Activated T-cell treated with anti-CD3 and anti-CD28 coated beads, Interleukin-2, amount 50 U/mL, for 24 hours (primary cell): ENCODE measurements at regions not wholly inside any gene's neighbourhood (a gene's known extent, or its start where the extent isn't known, plus 50 kb on each side); places are given as distances from the start of the nearest gene placed in this dataset.

Source experiments
- DNase-seq: peaks from one replicate; pipeline ENCODE4 v3.0.0-alpha.2; 2020
- H3K27ac Mint-ChIP-seq: 2 replicates; pipeline ENCODE4 v1.8.0; 2020; ENCODE audit warnings: mild to moderate bottlenecking, mixed read lengths
- H3K27me3 Mint-ChIP-seq: 2 replicates; pipeline ENCODE4 v1.8.0; 2020; ENCODE audit warnings: mixed read lengths
- H3K36me3 Mint-ChIP-seq: 2 replicates; pipeline ENCODE4 v1.8.0; 2020; ENCODE audit warnings: low read depth, mixed read lengths
- H3K4me1 Mint-ChIP-seq: 2 replicates; pipeline ENCODE4 v1.8.0; 2020; ENCODE audit warnings: low read depth, mixed read lengths
- H3K4me3 Mint-ChIP-seq: 2 replicates; pipeline ENCODE4 v1.8.0; 2020; ENCODE audit warnings: mild to moderate bottlenecking, moderate library complexity, mixed read lengths
- H3K9me3 Mint-ChIP-seq: 2 replicates; pipeline ENCODE4 v1.8.0; 2020; ENCODE audit warnings: mixed read lengths

DNA sequence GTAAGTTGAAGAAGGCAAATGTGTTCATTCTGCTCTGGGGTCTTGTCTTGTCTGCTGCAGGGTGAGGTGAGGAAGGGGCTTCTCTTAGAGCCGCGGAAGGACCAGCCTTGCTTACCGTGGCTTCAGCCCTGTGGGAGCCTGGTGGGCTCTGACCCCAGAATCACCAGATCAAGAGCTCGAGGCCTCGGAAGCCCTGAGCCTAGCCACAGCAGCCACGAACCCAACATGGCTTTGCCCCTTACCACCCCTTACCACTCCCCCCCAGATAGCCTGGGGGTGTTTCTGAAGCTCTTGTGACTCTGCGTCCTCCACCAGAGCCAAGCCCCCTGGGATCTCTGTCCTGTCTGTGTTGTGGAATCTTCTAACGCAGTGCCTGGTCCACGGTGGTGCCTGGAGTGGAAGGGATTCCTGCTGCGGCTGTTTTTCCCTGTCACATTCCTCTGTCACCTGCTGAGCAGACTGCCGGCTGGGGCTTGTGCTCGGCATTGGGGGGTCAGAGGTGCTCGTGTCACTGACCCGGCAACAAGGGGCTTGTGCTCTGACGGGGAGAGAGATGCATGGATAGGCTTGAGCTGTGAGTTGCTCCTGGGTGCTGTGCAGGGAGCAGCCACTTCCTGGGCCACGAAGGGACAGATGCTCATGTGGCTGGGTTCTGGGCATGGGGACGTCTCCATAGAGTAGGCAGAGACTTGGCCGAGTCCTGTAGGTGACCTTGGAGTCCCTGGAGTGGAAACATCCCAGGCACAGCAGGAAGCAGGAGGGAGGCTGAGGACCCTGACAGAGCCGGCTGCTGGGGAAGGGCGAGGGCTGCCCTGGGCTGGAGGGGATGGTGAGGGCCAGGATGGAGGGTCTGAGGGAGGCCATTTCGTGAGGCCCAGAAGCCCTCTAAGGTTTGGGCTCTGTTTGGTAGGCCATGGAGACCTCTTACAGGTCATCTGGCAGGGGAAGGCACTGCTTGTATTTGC, 316.0 kb downstream of the QKI start:
- no peak overlapping the region for H3K27ac Mint-ChIP-seq

GRCh38 chr6:163729127-163729872, 314.8 kb downstream of the QKI start:
- no peak for DNase-seq
- H3K4me1 Mint-ChIP-seq, result no peaks in the 10 kb centered on the region

More for the DNA sequence above, 316.0 kb downstream of the QKI start:
- Mint-ChIP-seq H3K36me3 (no peaks in the 10 kb centered on the region), H3K9me3 (no peaks in the 10 kb centered on the region), H3K27me3 (no peaks in the 10 kb centered on the region), H3K4me3 (no peak overlapping the region), H3K4me1 (no peaks in the 10 kb centered on the region)
- no peak for DNase-seq

GRCh38 chr6:163728442-163729126, 314.1 kb downstream of the QKI start:
- Mint-ChIP-seq H3K4me3 (no peak overlapping the region), H3K27me3 (no peaks in the 10 kb centered on the region), H3K4me1 (no peaks in the 10 kb centered on the region), H3K27ac (no peak overlapping the region), H3K36me3 (no peaks in the 10 kb centered on the region), H3K9me3 (no peaks in the 10 kb centered on the region)
- DNase-seq, result no peak

More at GRCh38 chr6:163729127-163729872, 314.8 kb downstream of the QKI start:
- Mint-ChIP-seq H3K9me3 (no peaks in the 10 kb centered on the region), H3K4me3 (no peak overlapping the region), H3K36me3 (no peaks in the 10 kb centered on the region), H3K27ac (no peak overlapping the region), H3K27me3 (no peaks in the 10 kb centered on the region)

DNA sequence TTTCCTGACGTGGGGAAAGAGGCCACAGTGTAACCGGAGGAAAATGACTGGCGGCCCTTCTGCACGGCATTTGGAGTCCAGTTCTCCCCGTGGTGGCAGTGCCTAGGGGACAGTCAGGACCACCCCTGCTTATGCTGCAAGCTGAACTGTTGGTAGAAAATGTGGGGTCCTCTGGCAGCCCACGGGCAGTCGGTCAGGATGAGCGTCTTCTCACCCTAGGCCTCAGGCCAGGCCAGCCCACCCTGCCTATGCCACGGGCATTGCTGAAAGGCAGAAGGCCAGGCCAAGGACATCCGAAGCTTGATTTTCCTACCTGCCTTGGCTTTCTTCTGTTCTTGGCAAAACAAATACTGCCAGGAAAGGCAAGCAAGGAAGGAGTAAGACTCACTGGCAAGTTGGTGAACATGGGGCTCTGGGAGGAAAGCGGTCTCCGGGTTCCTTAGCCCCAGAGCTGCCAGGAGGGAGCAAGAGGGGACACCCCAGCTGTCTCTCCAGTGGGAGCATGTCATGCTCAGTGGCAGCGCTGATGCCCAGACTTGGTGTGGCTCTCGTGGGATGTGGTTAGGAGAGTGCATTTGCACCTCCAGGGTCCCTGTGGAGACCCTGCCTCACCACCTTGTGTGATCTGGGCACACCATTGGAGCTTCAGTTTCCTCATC, 311.6 kb downstream of the QKI start:
- no peaks in the 10 kb centered on the region for H3K27me3 Mint-ChIP-seq
- no peaks in the 10 kb centered on the region for H3K4me1 Mint-ChIP-seq
- no peaks in the 10 kb centered on the region for H3K36me3 Mint-ChIP-seq
- no peak overlapping the region for H3K4me3 Mint-ChIP-seq
- DNase-seq, result no peak
- no peak overlapping the region for H3K27ac Mint-ChIP-seq
- H3K9me3 Mint-ChIP-seq, result no peaks in the 10 kb centered on the region

GRCh38 chr6:163725008-163725941, 310.8 kb downstream of the QKI start:
- H3K27ac Mint-ChIP-seq, result no peak overlapping the region
- DNase-seq, result no peak

DNA sequence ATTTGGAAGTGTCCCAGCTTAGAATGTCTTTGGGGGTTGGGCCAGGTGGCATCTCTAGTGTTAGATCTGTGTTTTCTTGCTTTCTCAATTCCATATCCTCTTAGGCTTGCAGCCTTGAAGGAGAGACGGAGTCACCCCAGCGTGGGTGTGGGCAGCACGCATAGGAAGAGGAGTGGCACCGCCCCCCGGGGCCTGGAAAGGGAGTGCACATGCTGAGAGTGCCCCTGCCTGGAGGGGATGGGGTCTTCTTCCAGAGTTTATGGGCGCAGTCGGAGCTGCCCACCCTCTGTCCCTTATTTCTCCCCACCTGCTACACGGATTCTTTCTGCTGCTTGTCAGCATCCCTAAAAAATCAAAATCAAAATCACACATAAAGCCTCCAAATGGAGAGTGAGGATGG, 309.7 kb downstream of the QKI start:
- no peaks in the 10 kb centered on the region for H3K36me3 Mint-ChIP-seq
- H3K4me1 Mint-ChIP-seq, result no peaks in the 10 kb centered on the region
- no peak overlapping the region for H3K27ac Mint-ChIP-seq
- DNase-seq, result no peak
- H3K27me3 Mint-ChIP-seq, result no peaks in the 10 kb centered on the region
- no peak overlapping the region for H3K4me3 Mint-ChIP-seq
- H3K9me3 Mint-ChIP-seq, result no peaks in the 10 kb centered on the region

More at GRCh38 chr6:163725008-163725941, 310.8 kb downstream of the QKI start:
- no peaks in the 10 kb centered on the region for H3K36me3 Mint-ChIP-seq
- no peaks in the 10 kb centered on the region for H3K27me3 Mint-ChIP-seq
- no peaks in the 10 kb centered on the region for H3K4me1 Mint-ChIP-seq
- no peaks in the 10 kb centered on the region for H3K9me3 Mint-ChIP-seq
- no peak overlapping the region for H3K4me3 Mint-ChIP-seq

GRCh38 chr6:163723759-163724158, 309.2 kb downstream of the QKI start:
- Mint-ChIP-seq H3K9me3 (no peaks in the 10 kb centered on the region), H3K27ac (no peak overlapping the region), H3K4me1 (no peaks in the 10 kb centered on the region), H3K36me3 (no peaks in the 10 kb centered on the region), H3K27me3 (no peaks in the 10 kb centered on the region), H3K4me3 (no peak overlapping the region)
- DNase-seq, result no peak

DNA sequence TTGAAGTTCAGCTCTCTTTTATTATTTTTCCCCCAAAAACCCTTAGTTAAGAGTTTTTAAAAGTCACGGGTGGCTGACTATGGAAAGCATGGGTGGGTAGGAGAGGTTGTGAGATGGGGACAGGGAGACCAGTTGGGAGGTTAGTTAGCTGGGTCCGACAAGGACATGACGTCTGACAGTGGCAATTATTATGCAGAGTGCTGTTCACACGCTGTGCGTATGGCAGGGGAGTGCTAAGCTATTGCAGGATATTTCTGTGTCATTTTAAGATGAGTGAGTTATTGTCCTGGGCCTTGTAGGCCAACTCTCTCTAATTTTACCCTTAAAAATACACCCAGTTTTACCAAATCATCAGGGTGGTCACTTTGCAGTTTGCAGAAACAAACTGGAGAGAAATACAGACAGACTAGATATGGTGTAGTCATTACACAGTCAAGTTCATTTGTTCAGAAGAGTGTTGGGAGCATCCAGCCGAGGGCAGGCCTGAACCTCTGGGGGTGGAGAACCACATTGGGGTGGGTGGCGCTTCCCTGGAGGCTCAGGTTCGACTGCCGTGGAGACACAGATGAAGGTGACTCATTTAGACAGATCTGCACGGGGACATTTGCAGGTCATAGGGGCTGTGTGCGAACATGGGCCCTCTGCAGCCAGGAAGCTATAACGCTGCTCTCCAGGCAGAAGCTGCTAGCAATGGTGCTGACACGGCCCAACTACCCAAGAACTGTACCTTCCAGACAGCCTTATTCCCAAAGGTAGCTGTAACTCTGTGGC, 307.6 kb downstream of the QKI start:
- no peak overlapping the region for H3K27ac Mint-ChIP-seq
- no peak for DNase-seq
- no peaks in the 10 kb centered on the region for H3K4me1 Mint-ChIP-seq
- H3K4me3 Mint-ChIP-seq, result no peak overlapping the region
- no peaks in the 10 kb centered on the region for H3K27me3 Mint-ChIP-seq
- H3K36me3 Mint-ChIP-seq, result no peaks in the 10 kb centered on the region
- H3K9me3 Mint-ChIP-seq, result no peaks in the 10 kb centered on the region

GRCh38 chr6:163721435-163721834, 306.9 kb downstream of the QKI start:
- Mint-ChIP-seq H3K4me3 (no peak overlapping the region), H3K27ac (no peak overlapping the region), H3K36me3 (no peaks in the 10 kb centered on the region), H3K9me3 (no peaks in the 10 kb centered on the region), H3K4me1 (no peaks in the 10 kb centered on the region), H3K27me3 (no peaks in the 10 kb centered on the region)
- DNase-seq, result no peak

DNA sequence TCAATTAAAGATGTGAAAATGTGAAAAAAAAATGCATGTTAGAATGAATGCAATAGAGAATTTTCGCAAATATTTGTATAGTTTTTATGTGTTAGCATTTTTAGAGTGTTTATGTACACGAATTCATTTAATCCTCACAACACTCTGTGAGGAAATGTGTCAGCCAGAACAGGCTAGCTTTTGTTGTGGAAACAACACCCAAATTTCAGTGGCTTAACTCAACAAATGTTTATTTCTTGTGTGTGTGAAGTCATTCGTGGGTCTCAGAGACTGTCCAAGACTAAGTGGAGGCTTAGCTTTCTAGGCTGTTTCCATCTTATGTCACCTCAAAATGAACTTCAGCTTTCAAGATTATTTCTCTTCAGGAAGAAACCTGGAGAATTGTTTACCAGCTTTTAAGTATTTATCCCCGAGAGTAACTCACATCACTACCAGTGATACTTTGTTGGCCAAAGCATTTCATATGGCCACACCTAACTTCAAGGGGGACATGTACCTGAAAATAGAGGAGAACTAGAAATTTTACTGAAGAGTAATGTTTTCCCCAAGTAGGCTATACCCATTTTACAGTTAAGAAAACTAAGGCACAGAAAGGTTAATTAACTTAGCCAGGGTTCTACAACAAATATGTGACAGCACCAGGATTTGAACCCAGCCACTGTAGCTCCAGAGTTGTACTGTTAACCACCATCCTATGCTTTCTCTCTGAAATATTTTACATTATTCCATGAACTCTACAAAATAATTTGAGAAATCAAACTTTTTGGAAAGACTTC, 306.1 kb downstream of the QKI start:
- H3K4me3 Mint-ChIP-seq, result no peak overlapping the region
- no peak for DNase-seq
- H3K9me3 Mint-ChIP-seq, result no peaks in the 10 kb centered on the region
- no peak overlapping the region for H3K27ac Mint-ChIP-seq
- H3K27me3 Mint-ChIP-seq, result no peaks in the 10 kb centered on the region
- no peaks in the 10 kb centered on the region for H3K36me3 Mint-ChIP-seq
- no peaks in the 10 kb centered on the region for H3K4me1 Mint-ChIP-seq

DNA sequence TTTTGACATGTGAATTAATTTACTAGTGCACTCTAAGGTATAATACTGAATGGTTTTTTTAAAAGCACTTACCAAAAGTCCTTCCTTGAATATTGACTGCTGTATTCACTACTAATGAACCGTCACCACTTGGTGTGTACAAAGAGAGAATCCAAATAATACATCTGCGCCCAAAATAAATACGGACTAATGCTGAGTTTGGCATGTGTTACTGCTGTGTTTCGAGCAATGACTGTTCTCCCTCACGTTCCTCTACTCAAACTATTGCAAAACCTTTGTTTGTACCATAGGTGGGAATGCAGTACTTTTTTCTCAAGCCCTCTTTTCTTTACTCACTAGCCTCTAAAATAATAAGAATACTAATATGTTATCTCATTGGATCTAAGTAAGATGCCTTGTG, 305.5 kb downstream of the QKI start:
- H3K9me3 Mint-ChIP-seq, result no peaks in the 10 kb centered on the region
- no peaks in the 10 kb centered on the region for H3K4me1 Mint-ChIP-seq
- no peaks in the 10 kb centered on the region for H3K36me3 Mint-ChIP-seq
- no peak for DNase-seq
- no peaks in the 10 kb centered on the region for H3K27me3 Mint-ChIP-seq
- H3K4me3 Mint-ChIP-seq, result no peak overlapping the region
- H3K27ac Mint-ChIP-seq, result no peak overlapping the region

GRCh38 chr6:163719028-163719742, 304.7 kb downstream of the QKI start:
- Mint-ChIP-seq H3K4me3 (no peak overlapping the region), H3K9me3 (no peaks in the 10 kb centered on the region), H3K27ac (no peak overlapping the region), H3K27me3 (peaks cover 5% of the 10 kb centered on the region), H3K36me3 (no peaks in the 10 kb centered on the region), H3K4me1 (no peaks in the 10 kb centered on the region)
- no peak for DNase-seq
